Body of pancreas (tissue), 4 donors: ENCODE measurements at regions not wholly inside any gene's neighbourhood (a gene's known extent, or its start where the extent isn't known, plus 50 kb on each side); places are given as distances from the start of the nearest gene placed in this dataset.

Source experiments
- ATAC-seq: fragments of 150-250 bp; one replicate; pipeline ENCODE4 v1.9.1; 2016
- DNase-seq, 4 donors: peaks; one replicate each; pipeline ENCODE4 v3.0.0-alpha.2; 2019
- H3K27ac ChIP-seq, 4 donors: fragments of 200-600 bp; sonication (generic); 1 replicate in 3 of 4; 2 replicates in 1 of 4; pipeline versions ENCODE4 v1.5.1 to v1.6.1; 2016 to 2019; ENCODE audit warnings: mild to moderate bottlenecking in 1 of 4, mixed read lengths in 1 of 4, moderate library complexity in 1 of 4
- H3K27me3 ChIP-seq, 2 donors: fragments of 200-600 bp; sonication (generic); one replicate each; pipeline ENCODE4 v1.6.0; 2016; ENCODE audit warnings: mild to moderate bottlenecking in 1 of 2
- H3K36me3 ChIP-seq, 2 donors: fragments of 200-600 bp; sonication (generic); replicated peaks in 1 of 2; 2 replicates each; pipeline ENCODE4 v1.5.1; 2016; ENCODE audit warnings: low read depth in 2 of 2; ENCODE audit not compliant: insufficient read depth in 1 of 2
- H3K4me1 ChIP-seq: fragments of 200-600 bp; sonication (generic); one replicate; pipeline ENCODE4 v1.6.0; 2016
- H3K4me3 ChIP-seq, 2 donors: fragments of 200-600 bp; sonication (generic); 1 replicate in 1 of 2; 2 replicates in 1 of 2; pipeline ENCODE4 v1.5.1; 2016 to 2019
- H3K9me3 ChIP-seq, 3 donors: fragments of 200-600 bp; sonication (generic); 1 replicate in 2 of 3; 2 replicates in 1 of 3; pipeline ENCODE4 v1.5.1; 2016
- CTCF ChIP-seq, 7 experiments: fragments of 450-650 bp in 4 of 7; fragments of 200-600 bp in 3 of 7; sonication (generic) in 3 of 7; IDR thresholded peaks; one replicate each; pipeline ENCODE4 v1.5.1; 2016 to 2019; ENCODE audit warnings: antibody characterized with exemption in 7 of 7
- POLR2A ChIP-seq, 3 donors: fragments of 450-650 bp; IDR thresholded peaks; one replicate each; pipeline ENCODE4 v1.6.1; 2016; ENCODE audit warnings: antibody characterized with exemption in 3 of 3, mild to moderate bottlenecking in 2 of 3
- WGBS, 2 donors: methylation state at CpG; one replicate each; pipeline ENCODE4 v1.1.5; 2017; 5-methylcytosine and 5-hydroxymethylcytosine counted together
- intact Hi-C: fragments of 100-400 bp; cut with DNase I; formaldehyde crosslinking; loops from one replicate; pipeline ENCODE4 v1.15.1; 2023

DNA sequence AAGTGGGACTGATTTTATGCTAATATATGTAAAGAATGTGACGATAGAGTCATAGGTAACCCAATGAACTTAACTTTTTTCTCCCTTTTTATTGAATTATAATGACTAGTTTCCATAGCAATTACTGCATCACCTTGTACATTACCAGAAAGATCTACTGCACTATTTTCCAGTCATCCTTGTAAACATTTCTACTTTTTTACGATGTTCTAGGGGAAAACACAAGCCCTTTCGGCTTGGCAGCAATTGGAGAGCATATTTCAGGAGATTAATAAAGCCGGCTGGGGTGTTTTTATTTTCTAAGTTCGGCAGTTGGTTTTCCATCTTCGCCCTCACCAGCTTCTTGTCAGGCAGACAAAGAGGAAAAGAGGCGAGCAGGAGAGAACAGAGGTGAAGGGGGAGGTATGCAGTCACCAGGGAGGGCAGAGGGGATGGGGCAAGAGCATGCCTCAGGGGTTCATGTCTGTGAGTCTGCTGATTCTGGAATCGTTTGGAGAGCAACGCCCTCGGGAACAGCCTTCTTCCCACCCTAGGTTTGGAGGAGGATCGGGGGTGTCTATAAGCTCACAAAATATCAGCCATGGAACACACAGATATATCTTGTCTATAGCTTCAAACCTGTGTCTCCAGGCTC is 476.4 kb downstream of the MIAT start:
- DNase-seq (no peak), ATAC-seq (no peak)
- 59 to 64% methylated on average over 11 of the region's 11 CpGs for WGBS, 2 donors
- Histone ChIP-seq H3K27ac (peak overlapping the region in 1 of 4 donors; percentile 41), H3K4me3 (no peak overlapping the region), H3K9me3 (peaks cover 0 to 7% (median 0%) of the 10 kb centered on the region in 3 donors), H3K4me1 (no peaks in the 10 kb centered on the region), H3K27me3 (no peaks in the 10 kb centered on the region), H3K36me3 (no peaks in the 10 kb centered on the region)
- intact Hi-C loops = no loop called here
- TF ChIP-seq POLR2A (IDR thresholded peaks at IDR 0.05) = no peak
- no peak for TF ChIP-seq CTCF (IDR thresholded peaks at IDR 0.05)

GRCh38 chr22:27134315-27134701 is 476.9 kb downstream of the MIAT start:
- no peaks in the 10 kb centered on the region for H3K36me3 ChIP-seq
- intact Hi-C loops = no loop called here
- ATAC-seq = no peak
- no peaks in the 10 kb centered on the region for H3K4me1 ChIP-seq
- TF ChIP-seq CTCF (IDR thresholded peaks at IDR 0.05) = no peak
- no peak for TF ChIP-seq POLR2A (IDR thresholded peaks at IDR 0.05)
- H3K27me3 ChIP-seq = no peaks in the 10 kb centered on the region
- peak overlapping the region in 1 of 4 donors; percentile 41 for H3K27ac ChIP-seq
- 64 to 66% methylated on average over 4 of the region's 4 CpGs for WGBS, 2 donors
- DNase-seq = peak in 1 of 4 donors; percentile 56
- H3K4me3 ChIP-seq = no peak overlapping the region
- H3K9me3 ChIP-seq = peaks cover 0 to 7% (median 0%) of the 10 kb centered on the region in 3 donors

GRCh38 chr22:27135031-27135981 is 477.9 kb downstream of the MIAT start:
- whole genome bisulfite sequencing, 2 donors = 45 to 56% methylated on average over 7 of the region's 7 CpGs
- H3K4me3 ChIP-seq = no peak overlapping the region
- no peak for ATAC-seq
- no peaks in the 10 kb centered on the region for H3K36me3 ChIP-seq
- H3K27me3 ChIP-seq = no peaks in the 10 kb centered on the region
- DNase-seq = no peak
- H3K9me3 ChIP-seq = peaks cover 0 to 7% (median 0%) of the 10 kb centered on the region in 3 donors
- TF ChIP-seq CTCF (IDR thresholded peaks at IDR 0.05) (no peak), POLR2A (IDR thresholded peaks at IDR 0.05) (no peak)
- H3K4me1 ChIP-seq = no peaks in the 10 kb centered on the region
- no peak overlapping the region for H3K27ac ChIP-seq
- intact Hi-C loops = no loop called here

- Histone ChIP-seq H3K4me1 (no peaks in the 10 kb centered on the region), H3K27ac (no peak overlapping the region), H3K9me3 (peaks cover 0 to 7% (median 0%) of the 10 kb centered on the region in 3 donors), H3K36me3 (no peaks in the 10 kb centered on the region), H3K27me3 (no peaks in the 10 kb centered on the region), H3K4me3 (no peak overlapping the region)
- no peak for DNase-seq
- no peak for ATAC-seq
- no peak for TF ChIP-seq CTCF (IDR thresholded peaks at IDR 0.05)
- no peak for TF ChIP-seq POLR2A (IDR thresholded peaks at IDR 0.05)
- intact Hi-C loops = no loop called here
- 80 to 97% methylated on average over 2 of the region's 2 CpGs for WGBS, 2 donors
Observed at GRCh38 chr22:27136596-27136995, 479.2 kb downstream of the MIAT start.
